GM13976 (cell line): ENCODE measurements at regions not wholly inside any gene's neighbourhood (a gene's known extent, or its start where the extent isn't known, plus 50 kb on each side); places are given as distances from the start of the nearest gene placed in this dataset.

Source experiments
- DNase-seq: peaks from one replicate; pipeline ENCODE4 v3.0.0; 2012; ENCODE audit warnings: low spot score
- in situ Hi-C: fragments of 300-500 bp; cut with MboI; formaldehyde crosslinking; loops from one replicate; pipeline ENCODE4 v1.12.0; 2022; ENCODE audit warnings: low sequenced_read_pairs, mixed read lengths, inconsistent platforms; ENCODE audit not compliant: unreplicated experiment
- TF ChIP-seq, protein P1 (sequence below): IDR thresholded peaks from 2 replicates; pipeline ENCODE4 v1.5.1; 2012; ENCODE audit warnings: borderline replicate concordance, mild to moderate bottlenecking; ENCODE audit not compliant: insufficient read depth; ENCODE audit errors: extremely low read depth, missing control alignments, control extremely low read depth

DNA sequence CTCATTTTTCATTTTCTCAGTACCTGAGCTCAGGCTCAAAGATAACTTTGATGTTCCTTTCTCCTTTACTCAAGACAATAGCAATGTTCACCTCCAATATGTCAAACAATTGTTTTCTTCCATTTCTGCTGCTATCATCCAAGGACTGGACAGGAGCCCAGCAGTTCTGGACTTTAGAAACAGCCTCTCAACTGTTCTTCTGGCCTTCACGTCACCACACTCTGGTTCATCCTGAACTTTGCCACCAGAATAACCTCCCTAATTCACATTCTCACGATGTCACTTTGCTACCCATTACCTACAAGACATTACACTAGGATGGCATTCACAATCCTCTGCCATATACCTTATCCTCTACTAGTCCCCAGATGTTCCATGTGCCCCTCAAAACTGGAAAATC, 60.6 kb upstream of the PLEKHG1 start:
- in situ Hi-C loops, result no loop called here
- TF ChIP-seq, protein P1, sequence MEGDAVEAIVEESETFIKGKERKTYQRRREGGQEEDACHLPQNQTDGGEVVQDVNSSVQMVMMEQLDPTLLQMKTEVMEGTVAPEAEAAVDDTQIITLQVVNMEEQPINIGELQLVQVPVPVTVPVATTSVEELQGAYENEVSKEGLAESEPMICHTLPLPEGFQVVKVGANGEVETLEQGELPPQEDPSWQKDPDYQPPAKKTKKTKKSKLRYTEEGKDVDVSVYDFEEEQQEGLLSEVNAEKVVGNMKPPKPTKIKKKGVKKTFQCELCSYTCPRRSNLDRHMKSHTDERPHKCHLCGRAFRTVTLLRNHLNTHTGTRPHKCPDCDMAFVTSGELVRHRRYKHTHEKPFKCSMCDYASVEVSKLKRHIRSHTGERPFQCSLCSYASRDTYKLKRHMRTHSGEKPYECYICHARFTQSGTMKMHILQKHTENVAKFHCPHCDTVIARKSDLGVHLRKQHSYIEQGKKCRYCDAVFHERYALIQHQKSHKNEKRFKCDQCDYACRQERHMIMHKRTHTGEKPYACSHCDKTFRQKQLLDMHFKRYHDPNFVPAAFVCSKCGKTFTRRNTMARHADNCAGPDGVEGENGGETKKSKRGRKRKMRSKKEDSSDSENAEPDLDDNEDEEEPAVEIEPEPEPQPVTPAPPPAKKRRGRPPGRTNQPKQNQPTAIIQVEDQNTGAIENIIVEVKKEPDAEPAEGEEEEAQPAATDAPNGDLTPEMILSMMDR, result no peak
- DNase-seq, result no peak

GRCh38 chr6:150539568-150539967, 60.1 kb upstream of the PLEKHG1 start:
- TF ChIP-seq, protein P1, result no peak
- no peak for DNase-seq
- in situ Hi-C loops, result no loop called here

- TF ChIP-seq, protein P1, result no peak
- DNase-seq, result no peak
Observed at GRCh38 chr6:150541576-150541975, 58.1 kb upstream of the PLEKHG1 start.

DNA sequence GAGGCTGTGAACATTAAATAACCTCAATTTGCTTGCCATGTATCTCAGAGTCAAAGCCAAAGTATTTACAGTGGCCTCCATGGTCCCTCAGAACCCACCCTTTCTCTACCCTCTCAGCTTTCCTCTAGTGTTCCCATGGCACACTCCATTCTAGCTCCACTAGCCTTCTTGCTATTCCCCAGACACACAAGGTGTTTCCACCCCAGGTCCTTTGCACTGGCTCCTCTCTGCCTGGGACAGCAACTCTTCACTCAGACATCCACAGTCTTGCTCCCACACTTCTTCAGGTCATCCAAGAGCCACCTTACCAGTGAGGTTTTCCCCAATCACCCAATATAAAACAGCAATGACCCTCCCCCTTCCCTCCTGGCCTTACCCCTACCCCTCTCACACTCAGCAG, 56.5 kb upstream of the PLEKHG1 start:
- in situ Hi-C loops, result no loop called here
- TF ChIP-seq, protein P1, result no peak
- DNase-seq, result no peak

More at GRCh38 chr6:150541576-150541975, 58.1 kb upstream of the PLEKHG1 start:
- in situ Hi-C loops, result no loop called here

GRCh38 chr6:150544793-150545192, 54.9 kb upstream of the PLEKHG1 start:
- TF ChIP-seq, protein P1, result no peak
- DNase-seq, result no peak
- in situ Hi-C loops, result no loop called here

DNA sequence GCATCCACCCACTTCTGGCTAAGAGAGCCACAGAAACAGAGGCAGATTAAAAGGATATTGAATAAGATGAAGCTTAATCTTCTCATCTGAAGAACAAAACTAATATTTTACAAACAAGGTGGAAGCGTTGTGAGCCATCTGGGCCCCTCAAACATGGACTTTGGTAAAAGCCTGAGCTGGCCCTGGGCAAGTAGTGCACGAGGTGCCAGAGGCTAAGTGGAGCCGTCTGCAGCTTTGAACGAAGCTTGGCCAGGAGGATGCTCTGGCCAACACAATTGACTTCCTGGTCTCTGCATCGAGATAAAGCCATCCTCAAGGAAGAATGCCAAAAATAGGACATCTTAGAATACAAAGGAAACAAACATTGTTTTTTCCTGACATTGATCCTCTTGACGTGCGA, 53.2 kb upstream of the PLEKHG1 start:
- in situ Hi-C loops, result no loop called here
- TF ChIP-seq, protein P1, result no peak

More for the DNA sequence above, 53.2 kb upstream of the PLEKHG1 start:
- DNase-seq, result no peak
